ENCODE measurements at regions not wholly inside any gene's neighbourhood (a gene's known extent, or its start where the extent isn't known, plus 50 kb on each side); places are given as distances from the start of the nearest gene placed in this dataset.

DNA sequence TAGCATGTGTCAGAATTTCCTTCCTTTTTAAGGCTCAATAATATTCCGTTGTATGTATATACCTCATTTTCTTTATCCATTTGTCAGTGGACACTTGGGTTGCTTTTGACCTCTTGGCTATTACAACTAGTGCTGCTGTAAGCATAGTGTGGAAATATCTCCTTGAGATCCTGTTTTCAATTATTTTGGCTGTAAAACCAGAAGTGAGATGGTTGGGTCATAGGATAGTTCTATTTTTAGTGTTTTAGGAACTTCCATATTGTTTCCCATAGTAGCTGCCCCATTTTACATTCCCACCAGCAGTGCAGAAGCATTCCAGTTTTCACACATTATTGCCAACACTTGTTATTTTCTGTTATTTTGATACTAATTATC is 70.4 kb upstream of the C15orf39 start:
- no peak for FAIRE-seq
- no peak for DNase-seq (ENCODE audit: low spot score)

DNA sequence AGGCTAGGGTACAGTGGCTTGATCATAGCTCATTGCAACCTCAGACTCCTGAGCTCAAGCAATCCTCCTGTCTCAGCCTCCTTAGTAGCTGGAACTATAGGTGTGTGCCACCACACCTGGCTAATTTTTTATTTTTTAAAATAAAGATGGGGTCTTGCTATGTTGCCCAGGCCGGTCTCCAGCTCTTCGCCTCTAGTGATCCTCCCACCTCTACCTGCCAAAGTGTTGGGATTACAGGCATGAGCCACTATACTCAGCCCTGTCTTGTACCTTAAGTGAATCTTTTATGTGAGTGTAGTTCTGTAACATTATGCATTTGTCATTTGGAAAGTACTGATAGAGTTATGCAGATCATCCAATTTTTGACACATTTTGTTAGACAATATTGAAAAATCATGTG is 66.9 kb upstream of the C15orf39 start:
- FAIRE-seq, result no peak
- no peak for DNase-seq (ENCODE audit: low spot score)

DNA sequence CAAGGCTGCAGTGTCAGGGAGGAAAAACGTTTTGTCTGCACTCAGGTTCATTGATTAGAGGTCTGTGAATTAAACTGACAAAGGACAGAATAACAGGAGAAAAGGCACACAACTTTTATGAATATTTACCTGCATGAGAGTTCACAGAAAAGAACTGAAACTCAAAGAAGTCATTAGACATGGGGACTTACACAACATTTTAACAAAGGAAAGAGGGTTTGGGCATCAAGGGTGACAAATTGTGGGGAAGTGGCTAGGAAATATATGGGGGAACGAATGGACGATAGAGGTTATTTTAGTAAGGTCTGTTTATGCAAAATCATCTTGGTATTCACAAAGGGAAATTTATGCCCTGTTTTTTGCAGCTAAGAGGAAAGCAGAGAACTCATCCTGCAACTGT is 65.6 kb upstream of the C15orf39 start:
- DNase-seq (ENCODE audit: low spot score), result no peak
- FAIRE-seq, result no peak

DNA sequence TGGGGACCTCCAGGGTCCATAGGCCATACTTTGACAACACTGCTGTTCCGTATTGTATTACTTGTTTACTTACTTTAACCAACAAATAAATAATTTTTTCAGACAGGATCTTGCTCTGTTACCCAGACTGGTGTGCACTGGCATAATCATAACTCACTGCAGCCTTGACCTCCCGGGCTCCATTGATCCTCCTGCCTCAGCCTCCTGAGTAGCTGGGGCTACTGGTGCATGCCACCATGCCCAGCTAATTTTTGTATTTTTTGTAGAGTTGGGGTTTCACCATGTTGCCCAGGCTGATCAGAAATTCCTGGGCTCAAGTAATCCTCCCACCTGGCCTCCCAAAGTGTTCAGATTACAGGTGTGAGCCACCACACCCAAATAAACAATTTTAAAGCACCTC is 64.9 kb upstream of the C15orf39 start:
- no peak for FAIRE-seq

DNA sequence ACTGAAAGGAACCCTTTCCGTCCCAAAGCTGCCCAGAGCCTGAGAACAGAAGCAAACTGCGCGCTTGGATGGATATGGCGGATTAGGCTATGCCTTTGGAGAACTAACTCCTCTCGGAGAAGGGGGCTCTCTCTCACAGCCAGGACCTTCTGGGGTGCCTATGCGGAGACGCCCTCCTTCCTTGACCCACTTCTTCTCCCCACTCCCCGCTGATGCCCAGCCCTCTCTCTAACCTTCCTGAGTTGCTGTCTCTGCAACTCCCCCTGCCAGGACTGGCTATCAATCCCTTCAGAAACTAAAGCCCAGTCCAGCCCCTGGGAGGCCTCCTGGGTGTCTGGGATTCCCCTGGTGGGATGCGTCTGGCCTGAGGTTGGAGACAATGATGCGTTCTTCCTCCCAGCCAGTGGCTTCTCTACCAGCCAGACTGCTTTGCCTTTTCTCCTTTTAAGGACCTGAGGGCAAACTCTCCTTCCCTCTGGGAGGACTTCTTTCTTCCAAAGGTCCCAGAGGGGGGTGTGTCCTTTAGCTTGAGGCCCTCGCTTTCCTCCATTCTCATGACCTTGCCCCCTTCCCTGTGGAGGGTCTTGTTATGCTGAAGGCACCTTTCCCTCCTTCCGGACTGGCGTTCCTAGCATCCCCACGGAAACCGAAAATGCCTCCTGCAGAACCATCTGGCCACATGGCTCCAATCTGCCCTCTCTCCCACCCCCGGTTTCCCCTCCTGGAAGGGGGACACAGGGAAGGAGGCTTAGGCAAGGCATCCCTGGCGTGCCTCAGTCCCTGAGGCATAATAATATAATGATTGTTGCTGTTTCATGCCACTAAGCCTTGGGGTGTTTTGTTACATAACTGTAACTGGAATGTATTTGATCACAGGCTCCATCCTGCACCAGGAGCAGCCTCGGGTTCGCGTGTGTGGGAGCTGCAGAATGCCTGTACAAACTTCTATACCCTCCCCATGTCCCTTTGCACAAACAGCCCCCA is 63.4 kb upstream of the C15orf39 start:
- FAIRE-seq (no peak), DNase-seq (ENCODE audit: low spot score) (no peak)

More for the DNA sequence above, 64.9 kb upstream of the C15orf39 start:
- DNase-seq (ENCODE audit: low spot score), result no peak

DNA sequence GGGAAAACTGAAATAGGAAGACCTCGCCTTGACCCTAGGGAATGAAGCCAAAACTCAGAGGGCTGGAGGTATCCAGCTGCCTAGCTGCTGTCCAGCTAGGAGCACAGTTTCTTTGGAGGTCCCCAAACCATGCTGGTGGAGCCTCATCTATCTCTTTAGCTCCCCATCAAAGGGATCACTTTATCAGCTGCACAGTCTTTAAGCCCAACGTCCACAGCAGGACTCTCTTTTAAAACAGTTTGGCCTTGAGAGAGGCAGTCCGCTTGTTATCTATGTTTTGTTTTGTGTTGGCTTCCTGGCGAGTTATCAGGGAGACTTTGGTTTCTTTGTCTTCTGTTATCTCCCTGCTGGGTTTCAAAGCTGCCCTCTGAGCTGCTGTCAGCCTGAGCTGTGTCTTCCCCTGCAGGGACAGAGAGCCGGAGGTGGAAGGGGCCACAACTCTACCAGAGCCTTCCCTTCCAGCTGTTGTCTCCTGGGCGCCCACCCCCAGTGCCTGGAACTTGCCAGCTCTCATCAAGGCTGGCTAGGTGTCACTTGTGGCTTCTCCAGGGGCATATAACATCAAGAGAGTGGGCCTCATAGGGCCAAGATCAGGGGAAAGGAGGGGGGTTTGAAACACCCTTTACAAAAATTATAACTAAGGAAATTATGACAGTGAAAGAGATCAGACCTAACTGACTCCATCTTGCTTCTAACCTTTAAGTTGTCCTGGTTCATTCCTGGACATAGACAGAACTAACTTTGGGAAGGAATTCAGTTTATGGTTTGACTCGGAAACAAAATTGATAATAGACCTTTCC is 61.4 kb upstream of the C15orf39 start:
- FAIRE-seq (no peak), DNase-seq (ENCODE audit: low spot score) (no peak)

DNA sequence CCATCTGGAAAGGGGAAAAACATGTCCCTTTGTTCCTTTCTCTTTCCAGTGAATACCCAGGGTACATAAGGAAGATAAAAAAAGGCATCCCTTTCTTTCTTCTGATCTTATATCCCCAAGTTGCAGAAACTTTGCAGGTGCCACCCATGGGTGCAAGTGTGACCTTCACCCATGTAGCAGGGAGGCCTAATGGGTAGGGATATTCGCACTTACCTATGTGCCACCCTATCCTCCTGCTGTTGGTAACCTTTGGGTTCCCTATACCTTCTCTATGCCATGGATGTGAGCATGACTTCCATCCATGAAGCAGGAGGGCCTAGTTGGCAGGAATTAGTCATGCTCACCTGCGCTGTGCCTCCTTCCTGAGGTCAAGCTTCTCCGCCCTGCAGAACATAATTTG is 59.2 kb upstream of the C15orf39 start:
- DNase-seq (ENCODE audit: low spot score) (no peak), FAIRE-seq (no peak)

DNA sequence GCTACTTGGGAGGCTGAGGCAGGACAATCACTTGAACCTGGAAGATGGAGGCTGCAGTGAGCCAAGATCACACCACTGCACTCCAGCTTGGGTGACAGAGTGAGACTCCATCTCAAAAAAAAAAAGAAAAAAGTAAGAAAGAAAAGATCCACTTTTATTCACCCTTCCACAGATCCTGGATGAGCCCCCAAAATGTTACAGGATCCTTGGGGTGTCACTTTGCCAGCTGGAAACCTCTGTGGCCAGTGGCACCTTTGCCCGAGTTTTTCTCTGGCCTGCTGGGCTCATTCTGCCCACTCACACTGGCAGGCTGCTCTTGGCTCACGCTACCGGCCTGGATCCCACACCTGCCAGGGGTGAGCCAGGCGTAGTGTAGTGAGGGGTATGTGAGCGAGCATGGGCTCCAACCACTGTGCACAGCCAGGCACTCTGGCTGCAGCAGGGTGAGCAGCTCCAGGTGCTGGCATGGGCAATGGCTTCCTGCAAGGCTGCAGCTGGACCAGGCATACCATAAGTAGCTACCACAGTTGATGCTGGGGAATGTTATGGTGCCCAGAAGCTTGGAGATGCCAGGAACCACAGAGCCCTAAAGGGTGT is 57.8 kb upstream of the C15orf39 start:
- no peak for FAIRE-seq

DNA sequence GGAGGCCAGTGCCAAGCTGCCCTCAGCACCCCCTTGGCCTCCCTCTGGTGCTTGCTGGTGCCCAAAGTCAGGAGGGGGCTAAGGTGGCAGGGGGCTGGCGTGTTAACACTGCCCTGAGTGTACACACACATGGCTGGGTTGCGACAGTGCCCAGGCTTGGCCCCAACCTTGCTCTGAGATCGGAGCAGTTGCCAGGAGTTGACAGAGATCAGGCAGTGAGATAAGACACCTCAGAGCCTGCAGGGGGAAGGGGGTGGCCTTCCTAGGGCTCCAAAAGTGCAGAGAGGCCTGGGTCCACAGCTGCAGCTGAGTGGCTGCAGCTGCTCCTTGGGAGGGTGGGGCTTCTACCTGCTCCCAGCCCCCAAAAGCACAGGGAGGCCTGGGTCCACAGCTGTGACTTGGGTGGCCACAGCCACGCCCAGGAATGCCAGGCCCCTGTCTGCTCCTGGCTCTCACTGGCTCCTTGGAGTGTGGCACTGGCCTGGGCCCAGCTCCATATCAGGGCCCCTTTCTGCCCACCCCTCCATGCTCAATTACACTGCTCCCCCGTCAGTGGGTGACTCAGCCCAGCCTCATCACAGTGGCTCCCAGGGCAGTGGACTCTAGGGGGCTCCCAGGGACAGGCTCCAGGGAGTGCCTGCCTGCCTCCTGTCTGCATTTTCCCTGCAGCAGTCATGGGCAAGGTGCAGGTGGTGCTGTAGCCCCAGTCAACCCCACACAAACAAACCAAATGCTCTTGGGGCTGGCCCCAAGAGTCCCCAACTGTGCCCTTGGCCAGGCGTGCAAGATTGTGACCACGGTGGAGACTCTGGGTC is 56.4 kb upstream of the C15orf39 start:
- no peak for FAIRE-seq
- DNase-seq (ENCODE audit: low spot score), result no peak

More for the DNA sequence above, 57.8 kb upstream of the C15orf39 start:
- DNase-seq (ENCODE audit: low spot score), result no peak

DNA sequence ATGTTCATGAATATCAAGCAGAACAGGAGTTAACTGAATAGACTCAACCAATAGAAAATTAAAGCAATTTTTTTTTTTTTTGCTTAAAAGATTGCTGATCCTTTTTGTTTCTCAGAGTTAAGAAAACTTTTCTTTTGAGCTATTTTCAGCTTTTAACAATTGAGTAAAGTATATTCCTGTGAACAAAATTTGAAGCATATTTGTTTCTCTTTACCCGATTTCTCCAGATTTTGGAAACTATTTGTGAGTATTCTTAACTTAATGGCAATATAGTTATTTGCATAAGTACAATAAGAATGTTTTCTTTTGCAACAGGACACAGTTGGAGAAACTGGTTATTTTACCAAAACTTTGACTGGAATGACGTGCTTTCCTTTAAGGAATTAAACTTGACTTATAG is 53.4 kb upstream of the C15orf39 start:
- no peak for DNase-seq (ENCODE audit: low spot score)
- no peak for FAIRE-seq

DNA sequence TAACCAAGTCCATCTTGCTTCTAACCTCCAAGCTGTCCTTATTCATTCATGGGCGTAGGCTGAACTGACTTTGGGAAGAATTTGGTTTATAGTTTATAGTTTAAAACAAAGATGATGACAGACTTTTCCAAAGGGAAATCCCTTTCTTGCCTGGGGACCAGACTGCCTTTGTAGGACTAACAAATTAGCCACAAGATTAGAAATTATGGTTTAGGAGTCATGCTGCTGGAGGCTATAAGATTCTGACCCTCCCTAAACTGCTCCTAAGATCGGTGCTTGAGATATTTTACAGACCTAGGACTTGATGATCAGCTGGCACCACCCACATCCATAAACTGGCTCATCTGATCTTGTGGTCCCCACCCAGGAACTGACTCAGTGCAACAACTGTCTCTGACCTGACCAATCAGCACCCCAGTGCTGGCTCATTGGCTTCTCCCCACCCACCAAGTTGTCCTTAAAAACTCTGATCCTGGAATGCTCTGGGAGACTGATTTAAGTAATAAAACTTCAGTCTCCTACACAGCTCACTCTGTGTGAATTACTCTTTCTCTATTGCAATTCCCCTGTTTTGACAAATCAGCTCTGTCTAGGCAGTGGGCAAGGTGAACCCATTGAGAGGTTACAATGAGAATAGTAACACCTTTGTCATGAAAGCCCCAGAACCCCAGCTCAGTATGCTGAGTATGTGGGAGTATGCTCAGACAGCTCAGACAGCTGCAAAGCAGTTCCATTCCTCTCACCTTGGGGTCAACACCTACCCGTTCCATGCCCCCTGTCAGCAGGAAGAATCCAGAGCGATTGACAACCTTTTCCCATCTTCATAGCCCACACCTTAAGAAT is 51.6 kb upstream of the C15orf39 start:
- FAIRE-seq (no peak), DNase-seq (ENCODE audit: low spot score) (peak; percentile 22)

DNA sequence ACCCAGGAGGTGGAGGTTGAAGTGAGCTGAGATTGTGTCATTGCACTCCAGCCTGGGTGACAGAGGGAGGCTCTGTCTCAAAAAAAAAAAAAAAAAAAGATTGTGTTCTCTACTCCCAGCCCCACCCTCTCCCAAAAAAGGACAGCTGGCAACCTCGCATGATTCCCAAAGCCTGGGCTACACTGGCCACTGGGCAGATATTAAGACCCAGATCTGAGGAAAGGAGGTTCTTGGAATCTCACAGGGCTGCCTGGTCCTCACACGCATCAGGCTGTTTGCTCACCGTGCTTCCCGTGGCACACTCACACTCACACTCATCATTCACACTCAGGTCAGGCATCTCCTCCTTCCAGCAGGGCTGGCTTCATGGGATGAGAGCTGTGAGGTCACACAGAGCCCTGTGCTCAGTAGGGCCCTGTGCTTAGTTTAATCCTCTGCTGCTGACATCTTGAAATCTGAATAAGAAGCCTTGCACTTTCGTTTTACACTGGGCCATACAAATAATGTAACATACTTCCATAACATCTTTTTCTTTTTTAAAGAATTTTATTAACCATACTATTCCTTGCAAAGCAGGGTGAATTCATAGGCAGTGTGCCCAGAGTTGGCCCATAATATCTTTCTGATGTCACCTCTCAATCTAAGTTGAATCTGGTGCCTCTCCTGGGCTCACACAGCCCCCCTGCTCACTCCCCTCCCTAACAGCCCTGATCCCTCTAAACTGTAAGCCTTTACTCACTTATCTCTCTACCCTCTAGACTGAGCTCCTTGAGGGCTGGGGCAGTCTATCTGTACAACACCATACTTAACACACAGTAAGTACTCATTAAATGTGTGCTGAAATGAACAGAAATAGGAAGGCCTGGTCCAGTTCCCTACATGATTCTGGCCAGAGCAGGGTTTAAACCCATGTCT is 50.2 kb upstream of the C15orf39 start:
- DNase-seq (ENCODE audit: low spot score) (no peak), FAIRE-seq (no peak)

Data from urothelium cell line (cell line).